ENCODE measurements at regions not wholly inside any gene's neighbourhood (a gene's known extent, or its start where the extent isn't known, plus 50 kb on each side); places are given as distances from the start of the nearest gene placed in this dataset.

GRCh38 chr10:20641605-20642004, 255.5 kb downstream of the NEBL start:
- no peak overlapping the region for H3K4me3 ChIP-seq (ENCODE audit: low read length)
- TF ChIP-seq CTCF (conservative IDR thresholded peaks at IDR 0.05; ENCODE audit: low read length) = no peak
- no peak for DNase-seq (ENCODE audit: low read depth)

GRCh38 chr10:20635570-20635969, 261.5 kb downstream of the NEBL start:
- no peak for TF ChIP-seq CTCF (conservative IDR thresholded peaks at IDR 0.05; ENCODE audit: low read length)
- DNase-seq (ENCODE audit: low read depth) = no peak
- no peak overlapping the region for H3K4me3 ChIP-seq (ENCODE audit: low read length)

- no peak for TF ChIP-seq CTCF (conservative IDR thresholded peaks at IDR 0.05; ENCODE audit: low read length)
- DNase-seq (ENCODE audit: low read depth) = no peak
- H3K4me3 ChIP-seq (ENCODE audit: low read length) = no peak overlapping the region
Measured at GRCh38 chr10:20634839-20635238, 262.3 kb downstream of the NEBL start.

- no peak for DNase-seq (ENCODE audit: low read depth)
- TF ChIP-seq CTCF (conservative IDR thresholded peaks at IDR 0.05; ENCODE audit: low read length) = no peak
- H3K4me3 ChIP-seq (ENCODE audit: low read length) = no peak overlapping the region
Measured at GRCh38 chr10:20633714-20634113, 263.4 kb downstream of the NEBL start.

- TF ChIP-seq CTCF (conservative IDR thresholded peaks at IDR 0.05; ENCODE audit: low read length) = no peak
- no peak overlapping the region for H3K4me3 ChIP-seq (ENCODE audit: low read length)
- no peak for DNase-seq (ENCODE audit: low read depth)
Measured at GRCh38 chr10:20632696-20633095, 264.4 kb downstream of the NEBL start.

GRCh38 chr10:20631229-20631628, 265.9 kb downstream of the NEBL start:
- H3K4me3 ChIP-seq (ENCODE audit: low read length) = no peak overlapping the region
- no peak for TF ChIP-seq CTCF (conservative IDR thresholded peaks at IDR 0.05; ENCODE audit: low read length)
- DNase-seq (ENCODE audit: low read depth) = no peak

- no peak overlapping the region for H3K4me3 ChIP-seq (ENCODE audit: low read length)
- DNase-seq (ENCODE audit: low read depth) = peak; percentile 12
- no peak for TF ChIP-seq CTCF (conservative IDR thresholded peaks at IDR 0.05; ENCODE audit: low read length)
Measured at GRCh38 chr10:20630092-20630643, 266.9 kb downstream of the NEBL start.

Data from AG10803 (cell line).